Activated T-helper 1 cell treated with Interleukin-2 at 50 U/mL for 16 hours (primary cell): ENCODE measurements at regions not wholly inside any gene's neighbourhood (a gene's known extent, or its start where the extent isn't known, plus 50 kb on each side); places are given as distances from the start of the nearest gene placed in this dataset.

Experiments used
- DNase-seq: peaks from one replicate; pipeline ENCODE4 v3.0.0-alpha.2; 2020; ENCODE audit warnings: low read depth

GRCh38 chr17:72301887-72302286, 181.1 kb downstream of the SOX9 start:
- DNase-seq = no peak

- no peak for DNase-seq
Observed at GRCh38 chr17:72302735-72303134, 181.9 kb downstream of the SOX9 start.

- DNase-seq = no peak
Observed at GRCh38 chr17:72303787-72304733, 183.2 kb downstream of the SOX9 start.

GRCh38 chr17:72304859-72305258, 184.0 kb downstream of the SOX9 start:
- no peak for DNase-seq

GRCh38 chr17:72305472-72305871, 184.7 kb downstream of the SOX9 start:
- DNase-seq = no peak

- DNase-seq = no peak
Observed at GRCh38 chr17:72306037-72306436, 185.2 kb downstream of the SOX9 start.

GRCh38 chr17:72307836-72308235, 187.0 kb downstream of the SOX9 start:
- no peak for DNase-seq

GRCh38 chr17:72308744-72309385, 188.0 kb downstream of the SOX9 start:
- DNase-seq = no peak

- DNase-seq = no peak
Observed at GRCh38 chr17:72311004-72311403, 190.2 kb downstream of the SOX9 start.

GRCh38 chr17:72315122-72315913, 194.5 kb downstream of the SOX9 start:
- no peak for DNase-seq

- DNase-seq = no peak
Observed at GRCh38 chr17:72318131-72318530, 197.3 kb downstream of the SOX9 start.

- DNase-seq = no peak
Observed at GRCh38 chr17:72321896-72322295, 201.1 kb downstream of the SOX9 start.

GRCh38 chr17:72332367-72332766, 211.5 kb downstream of the SOX9 start:
- DNase-seq = no peak

GRCh38 chr17:72333570-72333969, 212.8 kb downstream of the SOX9 start:
- no peak for DNase-seq

- no peak for DNase-seq
Observed at GRCh38 chr17:72334205-72334604, 213.4 kb downstream of the SOX9 start.

GRCh38 chr17:72336026-72336803, 215.4 kb downstream of the SOX9 start:
- DNase-seq = no peak

GRCh38 chr17:72336804-72337070, 215.9 kb downstream of the SOX9 start:
- no peak for DNase-seq

GRCh38 chr17:72338304-72338703, 217.5 kb downstream of the SOX9 start:
- no peak for DNase-seq

- no peak for DNase-seq
Observed at GRCh38 chr17:72338847-72339790, 218.3 kb downstream of the SOX9 start.

- no peak for DNase-seq
Observed at GRCh38 chr17:72340836-72341235, 220.0 kb downstream of the SOX9 start.

GRCh38 chr17:72342061-72342460, 221.2 kb downstream of the SOX9 start:
- no peak for DNase-seq
